Pancreas (tissue), 10 donors: ENCODE measurements at regions not wholly inside any gene's neighbourhood (a gene's known extent, or its start where the extent isn't known, plus 50 kb on each side); places are given as distances from the start of the nearest gene placed in this dataset.
A peak's percentile ranks its signal among the peaks of the same experiment; 100 is the strongest.

ENCODE experiments used
- ATAC-seq, 4 donors: fragments of 200-7000 bp; cut with Tn5 transposase; one replicate each; pipeline versions ENCODE4 v1.8.0 to v1.9.1; 2020; ENCODE audit warnings: mild to moderate bottlenecking in 4 of 4, moderate library complexity in 4 of 4
- DNase-seq, 6 donors: peaks; one replicate each; pipeline ENCODE4 v3.0.0-alpha.2; 2020
- FAIRE-seq: peaks from 2 replicates; lab custom pipeline; 2012; peaks lifted over from hg19 to GRCh38; lab: Jason Lieb, UNC
- H3K27ac ChIP-seq, 4 donors: fragments of 200-600 bp; sonication (generic); 1 replicate in 3 of 4; 2 replicates in 1 of 4; pipeline versions ENCODE4 v1.5.0 to v1.8.0; 2020
- H3K27me3 ChIP-seq, 4 donors: fragments of 200-600 bp; one replicate each; pipeline ENCODE4 v1.8.0; 2021
- H3K36me3 ChIP-seq, 3 donors: fragments of 200-600 bp; sonication (generic) in 1 of 3; one replicate each; pipeline versions ENCODE4 v1.5.0 to v1.8.0; 2020 to 2021
- H3K4me1 ChIP-seq, 3 donors: fragments of 200-600 bp; one replicate each; pipeline ENCODE4 v1.8.0; 2021
- H3K4me3 ChIP-seq, 4 donors: fragments of 200-600 bp; sonication (generic) in 2 of 4; one replicate each; pipeline versions ENCODE4 v1.5.0 to v1.8.0; 2020 to 2021
- H3K9me3 ChIP-seq, 4 donors: fragments of 200-600 bp; one replicate each; pipeline ENCODE4 v1.8.0; 2021
- WGBS, 2 donors: extraction: QIAGEN DNeasy Blood & Tissue Kit; methylation state at CpG; one replicate each; pipeline ENCODE4 v1.1.7; 2013; 5-methylcytosine and 5-hydroxymethylcytosine counted together
- intact Hi-C, 3 donors: fragments of 100-400 bp; cut with DNase I; formaldehyde crosslinking; loops; one replicate each; pipeline versions ENCODE4 v1.11.1 to v1.14.2; 2022
- TF ChIP-seq, protein P1 (sequence below), 4 donors: fragments of 200-600 bp; sonication (generic) in 3 of 4; IDR thresholded peaks; one replicate each; pipeline versions ENCODE4 v1.5.0 to v1.8.0; 2021; ENCODE audit warnings: antibody characterized with exemption in 4 of 4
- donor health status: healthy with polysubstance abuse.
- donor health status: DM: no; HTN: no; CAD: no; lungs with moderate emphysema.
- donor health status: DM: no; HTN: no; CAD: no.
- donor health status: control.
- donor health status: control.
- donor health status: Bipolar disorder and iron deficiency.
- donor health status: DM: yes; HTN: yes; CAD: no.
- donor health status: DM: no; HTN: no; CAD: no.
- donor health status: DM: no; HTN: no; CAD: no.
- donor health status: DM: yes; HTN: yes; CAD: no.

DNA sequence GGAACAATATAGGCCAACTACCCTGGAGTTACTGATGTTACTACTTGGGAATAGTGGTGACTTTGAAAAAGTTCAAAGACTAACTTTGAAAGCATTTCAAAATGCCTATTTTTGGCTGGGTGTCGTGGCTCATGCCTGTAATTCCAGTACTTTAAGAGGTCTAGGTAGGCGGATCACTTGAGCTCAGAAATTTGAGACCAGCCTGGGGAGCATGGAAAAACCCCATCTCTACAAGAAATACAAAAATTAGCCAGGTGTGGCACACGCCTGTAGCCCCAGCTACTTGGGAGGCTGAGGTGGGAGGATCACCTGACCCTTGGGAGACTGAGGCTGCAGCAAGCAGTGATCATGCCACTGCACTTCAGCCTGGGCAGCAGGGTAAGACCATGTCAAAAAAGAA is 105.3 kb downstream of the ARRDC3 start:
- FAIRE-seq (no peak), DNase-seq (no peak), ATAC-seq (no peak)
- H3K4me3 ChIP-seq, result no peak overlapping the region
- WGBS, 2 donors, result 87 to 94% methylated on average over 3 of the region's 3 CpGs
- H3K27ac ChIP-seq, result no peak overlapping the region
- H3K27me3 ChIP-seq, result no peaks in the 10 kb centered on the region
- H3K36me3 ChIP-seq, result no peaks in the 10 kb centered on the region
- intact Hi-C loops, result no loop called here
- no peaks in the 10 kb centered on the region for H3K9me3 ChIP-seq
- TF ChIP-seq, protein P1, sequence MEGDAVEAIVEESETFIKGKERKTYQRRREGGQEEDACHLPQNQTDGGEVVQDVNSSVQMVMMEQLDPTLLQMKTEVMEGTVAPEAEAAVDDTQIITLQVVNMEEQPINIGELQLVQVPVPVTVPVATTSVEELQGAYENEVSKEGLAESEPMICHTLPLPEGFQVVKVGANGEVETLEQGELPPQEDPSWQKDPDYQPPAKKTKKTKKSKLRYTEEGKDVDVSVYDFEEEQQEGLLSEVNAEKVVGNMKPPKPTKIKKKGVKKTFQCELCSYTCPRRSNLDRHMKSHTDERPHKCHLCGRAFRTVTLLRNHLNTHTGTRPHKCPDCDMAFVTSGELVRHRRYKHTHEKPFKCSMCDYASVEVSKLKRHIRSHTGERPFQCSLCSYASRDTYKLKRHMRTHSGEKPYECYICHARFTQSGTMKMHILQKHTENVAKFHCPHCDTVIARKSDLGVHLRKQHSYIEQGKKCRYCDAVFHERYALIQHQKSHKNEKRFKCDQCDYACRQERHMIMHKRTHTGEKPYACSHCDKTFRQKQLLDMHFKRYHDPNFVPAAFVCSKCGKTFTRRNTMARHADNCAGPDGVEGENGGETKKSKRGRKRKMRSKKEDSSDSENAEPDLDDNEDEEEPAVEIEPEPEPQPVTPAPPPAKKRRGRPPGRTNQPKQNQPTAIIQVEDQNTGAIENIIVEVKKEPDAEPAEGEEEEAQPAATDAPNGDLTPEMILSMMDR (IDR thresholded peaks at IDR 0.05), result no peak
- H3K4me1 ChIP-seq, result peaks cover 0 to 8% (median 0%) of the 10 kb centered on the region in 3 donors

DNA sequence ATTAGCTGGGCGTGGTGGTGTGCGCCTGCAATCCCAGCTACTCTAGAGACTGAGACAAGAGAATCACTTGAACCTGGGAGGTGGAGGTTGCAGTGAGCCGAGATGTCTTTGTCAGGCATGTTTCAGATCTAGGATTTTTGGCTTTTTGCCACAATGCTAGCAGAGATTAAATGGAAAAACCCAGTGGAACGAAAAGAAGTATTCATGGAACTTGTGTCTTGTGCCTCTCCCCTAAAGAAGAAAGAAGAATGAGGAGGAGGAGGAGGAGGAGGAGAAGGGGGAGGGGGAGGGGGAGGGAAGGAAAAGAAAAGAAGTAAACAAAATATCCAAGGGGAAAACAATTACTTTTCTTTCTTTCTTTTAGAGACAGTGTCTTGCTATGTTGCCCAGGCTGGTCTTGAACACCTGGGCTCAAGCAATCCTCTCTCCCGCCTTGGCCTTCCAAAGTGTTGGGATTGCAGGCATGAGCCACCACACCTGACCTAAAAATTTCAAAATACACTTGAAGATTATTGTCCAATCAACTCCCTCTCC is 106.0 kb downstream of the ARRDC3 start:
- no peak for FAIRE-seq

DNA sequence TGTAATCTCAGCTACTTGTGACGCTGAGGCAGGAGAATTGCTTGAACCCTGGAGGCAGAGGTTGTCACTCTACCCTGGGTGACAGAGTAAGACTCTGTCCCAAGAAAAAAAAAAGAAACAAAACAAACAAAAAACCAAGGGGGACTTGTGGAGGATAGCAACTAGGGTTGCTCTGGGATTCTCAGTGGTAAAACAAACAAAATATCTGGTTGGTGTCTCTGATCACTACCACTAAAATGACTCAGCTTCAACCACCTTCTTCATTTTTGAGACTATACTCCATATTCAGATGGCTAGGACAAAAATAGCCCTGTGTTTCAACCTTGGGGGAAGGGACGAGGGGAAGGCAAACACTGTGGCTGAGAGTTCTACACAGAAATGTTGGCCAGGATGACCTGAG is 110.3 kb downstream of the ARRDC3 start:
- TF ChIP-seq, protein P1 (IDR thresholded peaks at IDR 0.05), result no peak
- Histone ChIP-seq H3K4me3 (no peak overlapping the region), H3K4me1 (no peaks in the 10 kb centered on the region), H3K9me3 (no peaks in the 10 kb centered on the region), H3K27me3 (no peaks in the 10 kb centered on the region), H3K27ac (no peak overlapping the region), H3K36me3 (no peaks in the 10 kb centered on the region)
- ATAC-seq (peak in 2 of 4 donors; percentile 56 to 72), DNase-seq (no peak), FAIRE-seq (no peak)
- intact Hi-C loops, result no loop called here
- WGBS, 2 donors, result 67 to 68% methylated on average over 2 of the region's 2 CpGs

More for the DNA sequence above, 106.0 kb downstream of the ARRDC3 start:
- ATAC-seq (no peak), DNase-seq (no peak)
- Histone ChIP-seq H3K9me3 (no peaks in the 10 kb centered on the region), H3K27ac (no peak overlapping the region), H3K4me1 (peaks cover 0 to 8% (median 0%) of the 10 kb centered on the region in 3 donors), H3K4me3 (no peak overlapping the region), H3K27me3 (no peaks in the 10 kb centered on the region), H3K36me3 (no peaks in the 10 kb centered on the region)
- WGBS, 2 donors, result 45 to 59% methylated on average over 5 of the region's 5 CpGs
- intact Hi-C loops, result no loop called here
- TF ChIP-seq, protein P1 (IDR thresholded peaks at IDR 0.05), result no peak

DNA sequence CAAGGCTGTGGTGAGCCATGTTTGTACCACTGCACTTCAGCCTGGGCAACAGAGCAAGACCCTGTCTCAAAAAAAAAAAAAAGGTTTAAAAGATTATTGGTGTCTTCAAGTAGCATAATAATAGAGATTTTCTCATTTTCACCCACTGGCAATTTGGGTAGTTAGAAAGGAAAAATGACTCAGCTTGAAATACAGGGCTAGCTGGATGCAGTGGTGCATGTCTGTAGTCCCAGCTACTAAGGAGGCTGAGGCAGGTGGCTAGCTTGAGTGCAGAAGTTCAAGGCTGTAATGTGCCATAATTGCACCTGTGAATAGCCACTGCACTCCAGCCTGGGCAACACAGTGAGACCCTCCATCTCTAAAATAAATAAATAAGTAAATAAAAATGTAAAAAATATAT is 111.1 kb downstream of the ARRDC3 start:
- no peaks in the 10 kb centered on the region for H3K27me3 ChIP-seq
- H3K36me3 ChIP-seq, result no peaks in the 10 kb centered on the region
- FAIRE-seq (no peak), ATAC-seq (no peak), DNase-seq (no peak)
- TF ChIP-seq, protein P1 (IDR thresholded peaks at IDR 0.05), result no peak
- intact Hi-C loops, result no loop called here
- H3K27ac ChIP-seq, result no peak overlapping the region
- H3K4me1 ChIP-seq, result no peaks in the 10 kb centered on the region
- H3K9me3 ChIP-seq, result no peaks in the 10 kb centered on the region
- no peak overlapping the region for H3K4me3 ChIP-seq

DNA sequence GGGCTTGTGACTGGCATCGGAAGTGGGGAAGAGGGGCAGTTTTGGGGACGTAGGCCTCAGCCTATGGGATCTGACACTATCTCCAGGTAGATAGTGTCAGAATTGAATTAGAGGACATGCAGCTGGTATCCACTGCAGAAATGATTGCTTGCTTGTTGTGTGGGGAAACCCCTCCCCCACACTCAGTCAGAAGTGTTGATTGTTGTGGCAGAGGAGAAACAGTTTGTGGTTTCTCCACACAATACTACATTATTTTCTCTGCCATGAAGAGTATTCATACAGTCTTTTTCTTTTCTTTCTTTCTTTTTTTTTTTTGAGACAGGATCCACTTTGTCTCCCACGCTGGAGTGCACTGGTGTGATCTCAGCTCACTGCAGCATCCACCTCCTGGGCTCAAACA is 113.9 kb downstream of the ARRDC3 start:
- Histone ChIP-seq H3K4me1 (peaks cover 7 to 16% (median 11%) of the 10 kb centered on the region in 3 donors), H3K9me3 (no peaks in the 10 kb centered on the region), H3K27me3 (no peaks in the 10 kb centered on the region), H3K36me3 (no peaks in the 10 kb centered on the region), H3K4me3 (no peak overlapping the region), H3K27ac (no peak overlapping the region)
- intact Hi-C loops, result no loop called here
- DNase-seq (no peak), ATAC-seq (no peak), FAIRE-seq (no peak)
- TF ChIP-seq, protein P1 (IDR thresholded peaks at IDR 0.05), result no peak
- WGBS, 2 donors, result 90 to 93% methylated on average over 3 of the region's 3 CpGs
